H1 (cell line): ENCODE measurements at regions not wholly inside any gene's neighbourhood (a gene's known extent, or its start where the extent isn't known, plus 50 kb on each side); places are given as distances from the start of the nearest gene placed in this dataset.

Experiments used
- CTCF ChIA-PET: fragments of 300-600 bp; sonication (Branson Sonifier 250); formaldehyde crosslinking; loops from one replicate; lab custom pipeline; 2021; ENCODE audit not compliant: partially characterized antibody; lab: Charles Lee
- POLR2A ChIA-PET: fragments of 300-600 bp; sonication (Branson Sonifier 250); formaldehyde crosslinking; loops from one replicate; lab custom pipeline; 2021; ENCODE audit warnings: inconsistent platforms; ENCODE audit not compliant: partially characterized antibody; lab: Charles Lee
- DNase-seq, 2 experiments: peaks; one replicate each; pipeline versions ENCODE4 v3.0.0 to v3.0.0-alpha.2; 2010 to 2022; ENCODE audit warnings: low spot score in 2 of 2, low read depth in 1 of 2, mixed read lengths in 1 of 2
- FAIRE-seq: peaks from 2 replicates; lab custom pipeline; 2011; peaks lifted over from hg19 to GRCh38; lab: Jason Lieb, UNC
- H2AFZ ChIP-seq: 2 replicates; pipeline ENCODE4 v1.8.1; 2012; ENCODE audit warnings: low read length, inconsistent platforms
- H2AK5ac ChIP-seq: 2 replicates; pipeline ENCODE4 v1.6.1; 2013; ENCODE audit warnings: low read depth, low read length
- H2BK120ac ChIP-seq: replicated peaks from 2 replicates; pipeline ENCODE3; 2013; ENCODE audit warnings: low read depth, low read length, inconsistent platforms
- H2BK12ac ChIP-seq: 2 replicates; pipeline ENCODE4 v1.6.1; 2013; ENCODE audit warnings: low read depth, low read length
- H2BK15ac ChIP-seq: 2 replicates; pipeline ENCODE4 v1.6.1; 2013; ENCODE audit warnings: low read length
- H2BK20ac ChIP-seq: 2 replicates; pipeline ENCODE4 v1.6.1; 2013; ENCODE audit warnings: low read length
- H2BK5ac ChIP-seq: 2 replicates; pipeline ENCODE4 v1.6.1; 2013; ENCODE audit warnings: low read depth, low read length
- H3K14ac ChIP-seq: 2 replicates; pipeline ENCODE4 v1.6.1; 2013; ENCODE audit warnings: inconsistent platforms; ENCODE audit not compliant: insufficient read length
- H3K18ac ChIP-seq: 2 replicates; pipeline ENCODE4 v1.6.1; 2013; ENCODE audit warnings: low read length; ENCODE audit errors: extremely low read depth
- H3K23ac ChIP-seq: 2 replicates; pipeline ENCODE4 v1.6.1; 2013; ENCODE audit warnings: inconsistent platforms; ENCODE audit not compliant: insufficient read length
- H3K23me2 ChIP-seq: 2 replicates; pipeline ENCODE4 v1.6.1; 2013; ENCODE audit warnings: low read depth, low read length
- H3K27ac ChIP-seq: 2 replicates; pipeline ENCODE4 v1.6.1; 2011; ENCODE audit warnings: low read depth, low read length, inconsistent platforms
- H3K27me3 ChIP-seq, 4 experiments: replicated peaks in 1 of 4; 1 replicate in 1 of 4; 2 replicates in 3 of 4; pipeline versions ENCODE4 v1.6.1 to v1.8.1; 2011 to 2013; ENCODE audit warnings: low read length in 3 of 4, mild to moderate bottlenecking in 3 of 4, inconsistent platforms in 2 of 4, mixed read lengths in 2 of 4, moderate library complexity in 1 of 4; ENCODE audit not compliant: control insufficient read depth in 3 of 4, insufficient read depth in 3 of 4; ENCODE audit errors: extremely low read depth in 1 of 4
- H3K36me3 ChIP-seq, 4 experiments: 2 replicates each; pipeline versions ENCODE4 v1.6.1 to v1.8.1; 2011 to 2013; ENCODE audit warnings: mild to moderate bottlenecking in 4 of 4, low read length in 3 of 4, moderate library complexity in 2 of 4, control low read depth in 1 of 4, inconsistent platforms in 1 of 4; ENCODE audit not compliant: insufficient read depth in 4 of 4, control insufficient read depth in 2 of 4
- H3K4ac ChIP-seq: replicated peaks from 2 replicates; pipeline ENCODE3; 2013; ENCODE audit warnings: low read length, low read depth, mixed read lengths, inconsistent platforms; ENCODE audit not compliant: insufficient read length
- H3K4me1 ChIP-seq, 4 experiments: replicated peaks in 1 of 4; 1 replicate in 1 of 4; 2 replicates in 3 of 4; pipeline versions ENCODE4 v1.6.1 to v1.8.1; 2011 to 2013; ENCODE audit warnings: low read length in 3 of 4, inconsistent platforms in 2 of 4, mixed read lengths in 1 of 4; ENCODE audit not compliant: insufficient read depth in 4 of 4, control insufficient read depth in 3 of 4
- H3K4me2 ChIP-seq, 2 experiments: 2 replicates each; pipeline versions ENCODE4 v1.6.1 to v1.8.1; 2011 to 2013; ENCODE audit warnings: low read depth in 2 of 2, low read length in 2 of 2, control low read depth in 1 of 2, inconsistent platforms in 1 of 2, mild to moderate bottlenecking in 1 of 2; ENCODE audit not compliant: insufficient read depth in 1 of 2
- H3K4me3 ChIP-seq, 4 experiments: fragments of 200-600, 300-600 bp in 1 of 4; sonication (generic), shearing (Covaris generic), sonication (Bioruptor Twin) in 1 of 4; 2 replicates each; pipeline versions ENCODE4 v1.5.1 to v1.8.1; 2011 to 2016; ENCODE audit warnings: low read length in 4 of 4, low read depth in 3 of 4, control low read depth in 2 of 4, inconsistent platforms in 2 of 4, mild to moderate bottlenecking in 2 of 4, mixed read lengths in 1 of 4, moderate library complexity in 1 of 4; ENCODE audit not compliant: insufficient read depth in 2 of 4; ENCODE audit errors: extremely low read depth in 1 of 4
- H3K56ac ChIP-seq: replicated peaks from 2 replicates; pipeline ENCODE3; 2013; ENCODE audit warnings: low read depth, mild to moderate bottlenecking, mixed read lengths, low read length, inconsistent platforms; ENCODE audit not compliant: insufficient read length
- H3K79me1 ChIP-seq: 2 replicates; pipeline ENCODE4 v1.6.1; 2013; ENCODE audit warnings: low read depth, low read length, control low read depth
- H3K79me2 ChIP-seq, 2 experiments: 2 replicates each; pipeline versions ENCODE4 v1.6.1 to v1.8.1; 2012 to 2013; ENCODE audit warnings: low read length in 2 of 2, mild to moderate bottlenecking in 2 of 2, inconsistent platforms in 1 of 2; ENCODE audit not compliant: insufficient read depth in 2 of 2, control insufficient read depth in 1 of 2
- H3K9ac ChIP-seq, 4 experiments: replicated peaks in 1 of 4; 1 replicate in 1 of 4; 2 replicates in 3 of 4; pipeline versions ENCODE4 v1.6.1 to v1.8.1; 2011 to 2013; ENCODE audit warnings: low read depth in 3 of 4, low read length in 3 of 4, control low read depth in 2 of 4, mild to moderate bottlenecking in 2 of 4, moderate library complexity in 2 of 4, inconsistent platforms in 1 of 4; ENCODE audit errors: extremely low read depth in 1 of 4
- H3K9me3 ChIP-seq, 2 experiments: 2 replicates each; pipeline versions ENCODE4 v1.6.1 to v1.8.1; 2012 to 2013; ENCODE audit warnings: mild to moderate bottlenecking in 2 of 2, moderate library complexity in 2 of 2, control low read depth in 1 of 2, inconsistent platforms in 1 of 2, low read depth in 1 of 2, low read length in 1 of 2, mixed read lengths in 1 of 2; ENCODE audit not compliant: insufficient read depth in 2 of 2
- H4K20me1 ChIP-seq, 2 experiments: replicated peaks in 1 of 2; 2 replicates each; pipeline versions ENCODE3 to v1.8.1; 2011 to 2013; ENCODE audit warnings: inconsistent platforms in 2 of 2, low read length in 2 of 2, mild to moderate bottlenecking in 1 of 2; ENCODE audit not compliant: insufficient read depth in 2 of 2, control insufficient read depth in 1 of 2
- H4K5ac ChIP-seq: 2 replicates; pipeline ENCODE4 v1.6.1; 2013; ENCODE audit warnings: low read length, low read depth, mixed read lengths, inconsistent platforms; ENCODE audit not compliant: insufficient read length
- H4K8ac ChIP-seq: 2 replicates; pipeline ENCODE4 v1.8.0; 2013; ENCODE audit warnings: mild to moderate bottlenecking, moderate library complexity, low read length, inconsistent platforms; ENCODE audit not compliant: insufficient read depth; ENCODE audit errors: extremely low read depth
- H4K91ac ChIP-seq: replicated peaks from 2 replicates; pipeline ENCODE3; 2013; ENCODE audit warnings: low read length, mixed read lengths, inconsistent platforms; ENCODE audit not compliant: insufficient read length
- CREB1 ChIP-seq: IDR thresholded peaks from 2 replicates; pipeline ENCODE4 v1.6.1; 2012; ENCODE audit warnings: inconsistent platforms
- GTF2F1 ChIP-seq: IDR thresholded peaks from 2 replicates; pipeline ENCODE4 v1.6.1; 2012; ENCODE audit warnings: low read depth, low read length, improper control_type of control experiment, borderline replicate concordance
- NANOG ChIP-seq: IDR thresholded peaks from 2 replicates; pipeline ENCODE4 v1.6.1; 2011; ENCODE audit warnings: low read length, low read depth, mild to moderate bottlenecking, inconsistent platforms; ENCODE audit not compliant: insufficient read depth, poor library complexity, severe bottlenecking
- PHF8 ChIP-seq: fragments of 200-600 bp; sonication (generic); conservative IDR thresholded peaks from 2 replicates; pipeline ENCODE4 v1.7.1; 2012; ENCODE audit warnings: low read depth, mild to moderate bottlenecking, inconsistent platforms, low read length, moderate library complexity
- RAD21 ChIP-seq, 2 experiments: IDR thresholded peaks in 1 of 2; conservative IDR thresholded peaks in 1 of 2; 2 replicates each; pipeline ENCODE4 v1.6.1; 2011; ENCODE audit warnings: low read depth in 2 of 2, low read length in 2 of 2, improper control_type of control experiment in 1 of 2, inconsistent platforms in 1 of 2, mild to moderate bottlenecking in 1 of 2, moderate library complexity in 1 of 2
- WGBS, 2 experiments: shearing (Covaris generic) in 1 of 2; methylation state at CpG; one replicate each; pipeline versions ENCODE4 v1.1.6 to v1.1.7; 2013 to 2015; ENCODE audit warnings: low lambda C conversion rate in 2 of 2, mixed read lengths in 2 of 2, inconsistent platforms in 1 of 2, low coverage in 1 of 2, missing lambda C conversion rate in 1 of 2; ENCODE audit not compliant: insufficient replicate concordance in 2 of 2, insufficient coverage in 1 of 2, insufficient read length in 1 of 2; ENCODE audit errors: extremely low coverage in 1 of 2, missing lambda C conversion rate in 1 of 2; 5-methylcytosine and 5-hydroxymethylcytosine counted together

- DNase-seq (no peak), FAIRE-seq (no peak)
- H3K79me2 ChIP-seq: no peaks in the 10 kb centered on the region
- H3K4me3 ChIP-seq: no peak overlapping the region
- no peaks in the 10 kb centered on the region for H3K27me3 ChIP-seq
- H2BK12ac ChIP-seq: no peak overlapping the region
- no peaks in the 10 kb centered on the region for H3K79me1 ChIP-seq
- no peak overlapping the region for H2BK20ac ChIP-seq
- no peak overlapping the region for H4K5ac ChIP-seq
- CTCF ChIA-PET: interaction anchor here (0.5 to 2.9 kb wide), 8 partner anchors 14 to 444 kb away, joined by 3 to 15 read pairs (median 4); no protein-coding TSS in a partner anchor
- POLR2A ChIA-PET: interaction anchor here (1.2 kb wide), 1 partner anchor 9 kb away, joined by 3 read pairs; no protein-coding TSS in a partner anchor
- H3K18ac ChIP-seq: no peak overlapping the region
- no peak overlapping the region for H2BK15ac ChIP-seq
- no peak overlapping the region for H2AK5ac ChIP-seq
- no peak overlapping the region for H4K91ac ChIP-seq
- TF ChIP-seq GTF2F1: no peak
- no peak for TF ChIP-seq NANOG
- TF ChIP-seq PHF8: no peak
- no peak for TF ChIP-seq RAD21 (IDR thresholded peaks at IDR 0.05 in 1 of 2, conservative IDR thresholded peaks at IDR 0.05 in 1 of 2; ENCODE audit: low read depth in 2 of 2, low read length in 2 of 2)
- TF ChIP-seq CREB1: no peak
- no peak overlapping the region for H3K4me2 ChIP-seq
- H3K56ac ChIP-seq: no peak overlapping the region
- H2BK5ac ChIP-seq: no peak overlapping the region
- H2AFZ ChIP-seq: no peak overlapping the region
- no peaks in the 10 kb centered on the region for H4K20me1 ChIP-seq
- no peak overlapping the region for H3K4ac ChIP-seq
- H4K8ac ChIP-seq: no peak overlapping the region
- no peaks in the 10 kb centered on the region for H3K36me3 ChIP-seq
- no peak overlapping the region for H3K27ac ChIP-seq
- no peak overlapping the region for H3K9ac ChIP-seq
- H3K23me2 ChIP-seq: no peaks in the 10 kb centered on the region
- peaks cover 0 to 8% (median 3%) of the 10 kb centered on the region in 4 experiments; a peak in 3 of 7 replicates for H3K4me1 ChIP-seq
- H3K14ac ChIP-seq: no peak overlapping the region
- H3K9me3 ChIP-seq: no peaks in the 10 kb centered on the region
- no peak overlapping the region for H3K23ac ChIP-seq
- WGBS, 2 experiments: 91% methylated on average over 12 of the region's 12 CpGs; no CpG with 5 or more reads in 1 of the 2 experiments
- H2BK120ac ChIP-seq: no peak overlapping the region
Observed at GRCh38 chr6:44020664-44021425, 106.4 kb downstream of the MRPL14 start.
